ENCODE measurements at regions not wholly inside any gene's neighbourhood (a gene's known extent, or its start where the extent isn't known, plus 50 kb on each side); places are given as distances from the start of the nearest gene placed in this dataset.

DNA sequence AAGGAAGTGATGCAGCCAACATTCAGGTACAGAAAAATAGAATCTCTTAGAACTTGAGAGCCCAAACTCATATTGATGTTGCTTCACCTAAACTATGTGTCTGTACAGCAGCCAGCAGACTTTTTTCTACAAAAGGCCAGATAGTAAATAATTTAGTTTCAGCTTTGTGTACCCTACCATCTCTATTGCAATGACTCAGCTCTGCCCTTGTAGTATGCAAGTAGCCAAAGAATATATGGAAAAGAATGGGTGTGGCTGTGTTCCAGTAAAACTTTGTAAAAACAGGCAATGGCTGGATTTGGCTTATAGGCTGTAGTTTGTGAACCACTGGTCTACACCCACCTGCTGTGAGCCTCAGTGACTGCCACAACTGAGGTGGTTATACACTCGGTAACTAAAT, 392.5 kb upstream of the RARB start:
- TF ChIP-seq ZFX (IDR thresholded peaks at IDR 0.05; ENCODE audit: borderline replicate concordance), result no peak
- TF ChIP-seq, protein P1, sequence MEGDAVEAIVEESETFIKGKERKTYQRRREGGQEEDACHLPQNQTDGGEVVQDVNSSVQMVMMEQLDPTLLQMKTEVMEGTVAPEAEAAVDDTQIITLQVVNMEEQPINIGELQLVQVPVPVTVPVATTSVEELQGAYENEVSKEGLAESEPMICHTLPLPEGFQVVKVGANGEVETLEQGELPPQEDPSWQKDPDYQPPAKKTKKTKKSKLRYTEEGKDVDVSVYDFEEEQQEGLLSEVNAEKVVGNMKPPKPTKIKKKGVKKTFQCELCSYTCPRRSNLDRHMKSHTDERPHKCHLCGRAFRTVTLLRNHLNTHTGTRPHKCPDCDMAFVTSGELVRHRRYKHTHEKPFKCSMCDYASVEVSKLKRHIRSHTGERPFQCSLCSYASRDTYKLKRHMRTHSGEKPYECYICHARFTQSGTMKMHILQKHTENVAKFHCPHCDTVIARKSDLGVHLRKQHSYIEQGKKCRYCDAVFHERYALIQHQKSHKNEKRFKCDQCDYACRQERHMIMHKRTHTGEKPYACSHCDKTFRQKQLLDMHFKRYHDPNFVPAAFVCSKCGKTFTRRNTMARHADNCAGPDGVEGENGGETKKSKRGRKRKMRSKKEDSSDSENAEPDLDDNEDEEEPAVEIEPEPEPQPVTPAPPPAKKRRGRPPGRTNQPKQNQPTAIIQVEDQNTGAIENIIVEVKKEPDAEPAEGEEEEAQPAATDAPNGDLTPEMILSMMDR (IDR thresholded peaks at IDR 0.05), result no peak
- no peak overlapping the region for H3K27ac ChIP-seq

DNA sequence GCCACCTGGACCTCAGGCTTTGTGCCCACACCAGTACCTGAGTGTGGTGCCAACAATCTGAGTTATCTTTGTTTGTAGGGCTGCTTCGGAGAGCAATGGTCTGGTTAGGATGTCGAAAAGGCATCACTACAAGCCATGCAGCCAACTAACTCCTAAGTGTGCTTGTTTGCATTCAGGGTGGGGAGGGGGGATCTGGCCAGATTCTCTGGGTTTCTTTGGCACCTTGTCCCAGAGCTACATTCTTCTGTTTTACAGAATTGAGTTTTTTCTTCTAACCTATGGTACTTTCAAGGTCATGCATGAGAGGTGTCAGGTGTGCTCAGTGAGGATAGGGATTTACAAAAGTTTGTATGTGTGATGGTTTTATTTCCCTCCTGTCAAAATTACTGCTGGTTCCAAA, 391.4 kb upstream of the RARB start:
- H3K27ac ChIP-seq, result no peak overlapping the region
- TF ChIP-seq, protein P1 (IDR thresholded peaks at IDR 0.05), result no peak
- no peak for TF ChIP-seq ZFX (IDR thresholded peaks at IDR 0.05; ENCODE audit: borderline replicate concordance)

DNA sequence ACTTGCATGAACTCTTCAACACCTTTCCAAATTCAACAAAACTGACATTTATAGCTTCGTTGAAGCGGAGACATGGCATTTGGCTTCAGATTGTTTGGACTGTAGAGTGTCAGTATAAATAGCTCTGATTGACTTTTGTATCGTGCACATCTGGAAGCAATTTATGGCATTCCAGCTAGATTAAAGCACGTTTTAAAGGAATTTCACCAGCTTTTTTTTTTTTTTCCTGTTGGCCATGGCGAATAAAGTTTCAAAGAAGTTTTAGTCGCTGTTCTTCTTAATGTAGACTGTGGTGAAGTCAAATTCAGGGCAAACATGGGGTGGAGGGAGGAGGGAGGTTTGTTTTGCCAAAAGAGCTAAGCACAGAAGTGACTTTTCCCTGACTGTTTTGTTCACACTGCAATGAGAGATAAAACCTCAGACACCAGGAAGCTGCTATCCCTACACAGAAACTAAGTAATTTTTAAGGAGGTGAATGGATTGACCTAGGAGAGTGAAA, 391.0 kb upstream of the RARB start:
- H3K27ac ChIP-seq, result no peak overlapping the region
- TF ChIP-seq ZFX (IDR thresholded peaks at IDR 0.05; ENCODE audit: borderline replicate concordance), result no peak
- TF ChIP-seq, protein P1 (IDR thresholded peaks at IDR 0.05), result no peak

DNA sequence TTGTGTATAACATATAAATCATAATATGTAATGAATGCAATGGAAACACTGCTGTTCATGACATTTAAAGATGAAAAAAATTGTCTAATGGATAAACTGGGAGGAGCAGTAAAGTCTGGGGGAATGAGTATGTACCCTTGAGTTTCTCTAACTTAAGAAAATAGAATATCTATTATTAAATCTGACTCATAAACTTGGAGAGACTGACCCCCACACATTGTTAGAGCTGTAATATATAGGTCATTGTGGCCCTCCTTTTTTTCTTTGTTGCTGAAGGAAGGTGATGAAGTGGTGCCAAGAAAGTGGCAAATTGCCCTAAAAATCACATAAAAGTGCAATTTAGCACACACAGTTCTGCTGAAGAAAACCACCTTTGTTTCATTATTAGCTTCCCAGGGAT, 389.8 kb upstream of the RARB start:
- H3K27ac ChIP-seq, result no peak overlapping the region

DNA sequence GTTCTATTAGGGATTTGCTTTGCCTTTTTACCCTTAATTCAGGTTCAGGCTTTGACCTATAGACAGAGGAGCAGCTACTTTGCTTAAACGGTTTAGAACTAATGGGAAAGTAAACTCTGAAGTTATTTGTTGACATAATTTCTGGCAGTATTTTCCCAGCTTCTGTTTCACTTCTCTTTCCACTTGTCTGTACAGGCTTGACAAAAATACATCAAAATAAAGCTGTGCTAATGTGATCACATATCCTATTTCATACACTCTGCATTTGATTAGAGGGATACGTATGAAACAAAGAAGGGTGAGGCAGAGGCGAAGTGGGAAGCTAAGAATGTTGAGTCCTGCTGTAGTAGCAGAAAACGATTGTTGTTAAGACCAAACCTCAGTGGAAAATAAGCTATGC, 389.1 kb upstream of the RARB start:
- TF ChIP-seq, protein P1 (IDR thresholded peaks at IDR 0.05), result no peak
- no peak for TF ChIP-seq ZFX (IDR thresholded peaks at IDR 0.05; ENCODE audit: borderline replicate concordance)
- H3K27ac ChIP-seq, result no peak overlapping the region

More for the DNA sequence above, 389.8 kb upstream of the RARB start:
- TF ChIP-seq ZFX (IDR thresholded peaks at IDR 0.05; ENCODE audit: borderline replicate concordance), result no peak
- TF ChIP-seq, protein P1 (IDR thresholded peaks at IDR 0.05), result no peak

DNA sequence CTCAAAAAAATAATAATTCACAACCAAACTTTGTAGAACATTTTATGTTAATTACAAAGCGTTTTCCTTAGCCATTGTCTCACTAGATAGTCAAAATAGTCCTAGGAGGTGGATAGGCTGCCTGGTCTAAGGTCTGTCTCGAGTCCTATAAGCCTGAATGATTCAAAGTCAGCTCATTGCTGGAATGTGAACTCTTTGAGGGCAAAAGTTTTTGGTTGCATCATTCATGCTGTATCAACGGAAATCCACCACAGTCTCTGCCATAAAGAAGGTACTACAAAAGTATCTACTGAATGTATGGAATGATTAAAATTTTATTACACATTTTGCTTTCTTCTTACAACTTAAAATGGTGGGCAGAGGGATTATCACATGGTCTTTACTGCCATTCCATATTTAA, 387.3 kb upstream of the RARB start:
- TF ChIP-seq, protein P1 (IDR thresholded peaks at IDR 0.05), result no peak
- no peak for TF ChIP-seq ZFX (IDR thresholded peaks at IDR 0.05; ENCODE audit: borderline replicate concordance)
- no peak overlapping the region for H3K27ac ChIP-seq

DNA sequence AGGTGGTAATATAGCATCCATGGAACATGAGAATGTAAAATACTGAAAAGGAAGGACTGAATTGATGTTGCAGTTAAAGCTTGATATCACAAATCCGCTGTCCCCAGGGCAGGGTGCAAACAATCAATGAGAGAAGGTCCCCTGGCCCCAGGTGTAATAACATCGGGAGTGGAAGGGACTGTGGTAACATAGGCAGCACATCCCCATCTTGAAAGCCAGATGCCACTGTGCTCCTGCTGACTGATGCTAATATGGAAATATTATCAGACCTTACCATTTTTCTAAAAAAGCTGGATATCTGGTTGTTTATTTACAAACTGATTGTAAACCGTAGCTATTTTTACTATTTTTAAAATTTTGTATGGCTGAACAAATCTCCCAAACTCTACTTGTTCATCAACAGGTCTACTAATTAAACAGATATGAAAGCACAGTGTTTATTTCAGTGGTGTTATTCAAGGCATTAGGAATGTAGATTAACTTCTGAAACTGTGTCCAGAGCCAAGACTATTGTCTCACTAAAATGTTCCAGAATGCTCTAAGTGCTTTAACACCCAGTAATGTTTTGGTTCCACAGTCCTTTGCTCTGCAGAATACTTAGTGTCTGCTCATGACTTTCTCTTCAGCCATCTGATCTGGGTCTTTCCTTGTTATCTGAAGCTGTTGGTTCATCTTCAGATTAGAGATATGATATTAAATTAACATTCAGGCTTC, 386.0 kb upstream of the RARB start:
- no peak overlapping the region for H3K27ac ChIP-seq
- TF ChIP-seq, protein P1 (IDR thresholded peaks at IDR 0.05), result no peak
- TF ChIP-seq ZFX (IDR thresholded peaks at IDR 0.05; ENCODE audit: borderline replicate concordance), result no peak
